IMR-90 (cell line): ENCODE measurements at regions not wholly inside any gene's neighbourhood (a gene's known extent, or its start where the extent isn't known, plus 50 kb on each side); places are given as distances from the start of the nearest gene placed in this dataset.

ENCODE experiments used
- ATAC-seq: fragments of 200-7000 bp; cut with Tn5 transposase; 2 replicates; pipeline ENCODE4 v1.9.1; 2020; ENCODE audit warnings: low read depth, mild to moderate bottlenecking, moderate library complexity
- BruUV-seq: library from RNA; stranded (reverse); fragments of 400-500 nt; replicated peaks from 2 replicates; lab custom pipeline; 2021; lab: Mats Ljungman, UMichigan
- CTCF ChIA-PET: fragments of 300-600 bp; formaldehyde crosslinking; extraction: SDS; loops from one replicate; lab custom pipeline; 2021; ENCODE audit warnings: antibody characterized with exemption; lab: Yijun Ruan, JAX
- POLR2A ChIA-PET: fragments of 300-600 bp; sonication (Branson Sonifier 250); formaldehyde crosslinking; loops from one replicate; lab custom pipeline; 2022; ENCODE audit warnings: antibody characterized with exemption; ENCODE audit not compliant: unreplicated experiment; lab: Charles Lee
- DNase-seq: peaks from one replicate; pipeline ENCODE4 v3.0.0; 2013
- H2AFZ ChIP-seq: replicated peaks from 2 replicates; pipeline ENCODE3; 2013; ENCODE audit warnings: low read length, mild to moderate bottlenecking; ENCODE audit not compliant: poor library complexity
- H2AK5ac ChIP-seq: 2 replicates; pipeline ENCODE4 v1.6.1; 2013; ENCODE audit warnings: low read depth, low read length, inconsistent platforms
- H2AK9ac ChIP-seq: replicated peaks from 2 replicates; pipeline ENCODE3; 2013; ENCODE audit warnings: mild to moderate bottlenecking, low read depth, low read length, moderate library complexity; ENCODE audit not compliant: poor library complexity
- H2BK120ac ChIP-seq: 2 replicates; pipeline ENCODE4 v1.6.1; 2013; ENCODE audit warnings: low read depth, low read length, inconsistent platforms
- H2BK15ac ChIP-seq: 3 replicates; pipeline ENCODE4 v1.6.1; 2013; ENCODE audit warnings: low read depth, low read length, inconsistent platforms
- H2BK20ac ChIP-seq: 2 replicates; pipeline ENCODE4 v1.6.1; 2013; ENCODE audit warnings: low read depth, mild to moderate bottlenecking, inconsistent platforms, low read length, moderate library complexity
- H2BK5ac ChIP-seq: 2 replicates; pipeline ENCODE4 v1.6.1; 2013; ENCODE audit warnings: mild to moderate bottlenecking, low read depth, low read length, inconsistent platforms; ENCODE audit not compliant: poor library complexity, severe bottlenecking
- H3K14ac ChIP-seq: replicated peaks from 2 replicates; pipeline ENCODE4 v1.6.1; 2013; ENCODE audit warnings: low read depth, low read length, inconsistent platforms
- H3K18ac ChIP-seq: 2 replicates; pipeline ENCODE4 v1.6.1; 2013; ENCODE audit warnings: low read depth, low read length, control low read depth
- H3K23ac ChIP-seq: 2 replicates; pipeline ENCODE4 v1.6.1; 2013; ENCODE audit warnings: low read depth, low read length, inconsistent platforms
- H3K27ac ChIP-seq: 2 replicates; pipeline ENCODE4 v1.5.1; 2013; ENCODE audit warnings: mild to moderate bottlenecking, control low read depth, low read length; ENCODE audit not compliant: insufficient read depth
- H3K27me3 ChIP-seq: 2 replicates; pipeline ENCODE4 v1.6.1; 2013; ENCODE audit warnings: low read length; ENCODE audit not compliant: control insufficient read depth, insufficient read depth
- H3K36me3 ChIP-seq: 2 replicates; pipeline ENCODE4 v1.6.1; 2013; ENCODE audit warnings: low read length, mixed read lengths; ENCODE audit not compliant: control insufficient read depth, insufficient read depth
- H3K4ac ChIP-seq: 2 replicates; pipeline ENCODE4 v1.6.1; 2013; ENCODE audit warnings: low read depth, low read length, inconsistent platforms
- H3K4me1 ChIP-seq: 2 replicates; pipeline ENCODE4 v1.6.1; 2013; ENCODE audit warnings: low read length, mixed read lengths; ENCODE audit not compliant: control insufficient read depth, insufficient read depth
- H3K4me2 ChIP-seq: 2 replicates; pipeline ENCODE4 v1.6.1; 2013; ENCODE audit warnings: low read depth, mild to moderate bottlenecking, control low read depth, low read length, moderate library complexity
- H3K4me3 ChIP-seq: 2 replicates; pipeline ENCODE4 v1.5.1; 2013; ENCODE audit warnings: low read depth, mild to moderate bottlenecking, control low read depth, low read length, moderate library complexity; ENCODE audit not compliant: insufficient read depth
- H3K56ac ChIP-seq: 2 replicates; pipeline ENCODE4 v1.6.1; 2013; ENCODE audit warnings: low read length, inconsistent platforms; ENCODE audit not compliant: insufficient read depth; ENCODE audit errors: extremely low read depth
- H3K79me1 ChIP-seq, 2 experiments: 2 replicates each; pipeline ENCODE4 v1.6.1; 2013; ENCODE audit warnings: low read length in 2 of 2, inconsistent platforms in 1 of 2, low read depth in 1 of 2
- H3K9ac ChIP-seq: 2 replicates; pipeline ENCODE4 v1.6.1; 2013; ENCODE audit warnings: low read depth, low read length, control low read depth
- H3K9me1 ChIP-seq: 2 replicates; pipeline ENCODE4 v1.6.1; 2013; ENCODE audit warnings: low read length, inconsistent platforms; ENCODE audit not compliant: insufficient read depth
- H3K9me3 ChIP-seq: 2 replicates; pipeline ENCODE4 v1.6.1; 2013; ENCODE audit warnings: low read length; ENCODE audit not compliant: control insufficient read depth, insufficient read depth
- H4K20me1 ChIP-seq: 2 replicates; pipeline ENCODE4 v1.6.1; 2013; ENCODE audit warnings: low read length, inconsistent platforms; ENCODE audit not compliant: insufficient read depth
- H4K5ac ChIP-seq: 2 replicates; pipeline ENCODE4 v1.6.1; 2013; ENCODE audit warnings: mild to moderate bottlenecking, low read depth, low read length, control low read depth
- H4K8ac ChIP-seq, 2 experiments: 2 replicates each; pipeline ENCODE4 v1.6.1; 2013; ENCODE audit warnings: low read depth in 2 of 2, low read length in 2 of 2, control low read depth in 1 of 2, inconsistent platforms in 1 of 2
- H4K91ac ChIP-seq: 2 replicates; pipeline ENCODE4 v1.6.1; 2013; ENCODE audit warnings: low read depth, low read length, inconsistent platforms; ENCODE audit not compliant: insufficient read depth
- BHLHE40 ChIP-seq: fragments of 150-350 bp; IDR thresholded peaks from 2 replicates; pipeline ENCODE4 v1.6.1; 2016; ENCODE audit warnings: mild to moderate bottlenecking, low read depth, low read length
- CEBPB ChIP-seq: IDR thresholded peaks from 2 replicates; pipeline ENCODE4 v1.6.1; 2012; ENCODE audit warnings: low read depth, low read length, improper control_type of control experiment
- CHD1 ChIP-seq: IDR thresholded peaks from 2 replicates; pipeline ENCODE4 v1.6.1; 2012; ENCODE audit warnings: low read depth, low read length, improper control_type of control experiment
- ELK1 ChIP-seq: fragments of 150-350 bp; IDR thresholded peaks from 2 replicates; pipeline ENCODE4 v1.6.1; 2016; ENCODE audit warnings: low read depth, mild to moderate bottlenecking, low read length, moderate library complexity, borderline replicate concordance
- FOS ChIP-seq: fragments of 150-350 bp; IDR thresholded peaks from 2 replicates; pipeline ENCODE4 v1.6.1; 2016; ENCODE audit warnings: low read depth, low read length
- MAFK ChIP-seq: IDR thresholded peaks from 2 replicates; pipeline ENCODE4 v1.6.1; 2012; ENCODE audit warnings: low read depth, low read length, improper control_type of control experiment
- MAZ ChIP-seq: IDR thresholded peaks from 2 replicates; pipeline ENCODE4 v1.6.1; 2012; ENCODE audit warnings: low read depth, mild to moderate bottlenecking, low read length, improper control_type of control experiment, moderate library complexity, borderline replicate concordance
- MXI1 ChIP-seq: IDR thresholded peaks from 2 replicates; pipeline ENCODE4 v1.6.1; 2012; ENCODE audit warnings: low read depth, mild to moderate bottlenecking, low read length, moderate library complexity, borderline replicate concordance
- NFE2L2 ChIP-seq: fragments of 150-350 bp; IDR thresholded peaks from 2 replicates; pipeline ENCODE4 v1.6.1; 2016; ENCODE audit warnings: low read depth, mild to moderate bottlenecking, low read length
- POLR2A ChIP-seq: IDR thresholded peaks from 2 replicates; pipeline ENCODE4 v1.6.1; 2012; ENCODE audit warnings: mild to moderate bottlenecking, low read depth, low read length
- RAD21 ChIP-seq: IDR thresholded peaks from 2 replicates; pipeline ENCODE4 v1.6.1; 2012; ENCODE audit warnings: low read length, improper control_type of control experiment
- RCOR1 ChIP-seq: IDR thresholded peaks from 2 replicates; pipeline ENCODE4 v1.6.1; 2012; ENCODE audit warnings: mild to moderate bottlenecking, low read length, improper control_type of control experiment; ENCODE audit not compliant: insufficient replicate concordance
- RFX5 ChIP-seq: IDR thresholded peaks from 2 replicates; pipeline ENCODE4 v1.8.0; 2012; ENCODE audit warnings: low read depth, mild to moderate bottlenecking, low read length, moderate library complexity
- SMC3 ChIP-seq: fragments of 150-350 bp; IDR thresholded peaks from 2 replicates; pipeline ENCODE4 v1.6.1; 2016; ENCODE audit warnings: low read depth, mild to moderate bottlenecking, antibody characterized with exemption, low read length, moderate library complexity
- USF2 ChIP-seq: fragments of 150-350 bp; IDR thresholded peaks from 2 replicates; pipeline ENCODE4 v1.6.1; 2017; ENCODE audit warnings: mild to moderate bottlenecking, antibody characterized with exemption, low read length, low read depth
- WGBS, 2 experiments: methylation state at CpG; one replicate each; pipeline versions ENCODE4 v1.1.5 to v1.1.7; 2013; ENCODE audit warnings: missing lambda C conversion rate in 2 of 2; ENCODE audit not compliant: insufficient read length in 1 of 2; ENCODE audit errors: extremely low coverage in 2 of 2; 5-methylcytosine and 5-hydroxymethylcytosine counted together
- dilution Hi-C: fragments of 300-500 bp; cut with HindIII; formaldehyde crosslinking; loops from one replicate; pipeline ENCODE4 v1.14.3; 2018; ENCODE audit warnings: low sequenced_read_pairs; ENCODE audit not compliant: unreplicated experiment
- in situ Hi-C: fragments of 300-500 bp; cut with MboI; formaldehyde crosslinking; loops from 3 replicates; pipeline ENCODE4 v1.14.3; 2019; ENCODE audit warnings: low sequenced_read_pairs, inconsistent platforms, mixed read lengths
- intact Hi-C: fragments of 100-400 bp; cut with micrococcal nuclease; formaldehyde crosslinking; loops from 2 replicates; pipeline ENCODE4 v1.10.0; 2022
- TF ChIP-seq, protein P1 (sequence below): conservative IDR thresholded peaks from 2 replicates; pipeline ENCODE4 v1.5.1; 2012; ENCODE audit warnings: mild to moderate bottlenecking, low read depth, low read length, improper control_type of control experiment

DNA sequence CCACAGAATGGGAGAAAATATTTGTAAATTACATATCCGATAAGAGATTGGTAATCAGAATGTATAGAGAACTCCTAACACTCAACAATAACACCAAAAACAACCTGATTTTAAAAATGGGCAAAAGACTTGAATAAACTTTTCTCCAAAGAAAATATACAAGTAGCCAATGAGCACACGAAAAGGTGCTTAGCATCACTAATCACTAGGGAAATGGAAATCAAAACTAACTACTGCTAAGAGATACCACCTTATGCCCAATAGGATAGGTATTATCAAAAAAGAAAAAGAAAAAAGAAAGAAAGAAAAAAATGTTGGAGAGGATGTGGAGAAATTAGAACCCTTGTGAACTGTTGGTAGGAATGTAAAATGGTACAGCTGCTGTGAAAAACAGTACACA lies 212.1 kb downstream of the TLR4 start:
- H3K27me3 ChIP-seq, result no peaks in the 10 kb centered on the region
- H3K9me3 ChIP-seq, result peaks cover 5% of the 10 kb centered on the region; the same call in 1 of the 2 replicates
- H3K4me1 ChIP-seq, result no peaks in the 10 kb centered on the region
- no peak overlapping the region for H3K23ac ChIP-seq
- no peak overlapping the region for H3K4ac ChIP-seq
- H4K5ac ChIP-seq, result no peak overlapping the region
- H2AK5ac ChIP-seq, result no peak overlapping the region
- H2AFZ ChIP-seq, result no peak overlapping the region
- dilution Hi-C loops (no loop called here), intact Hi-C loops (no loop called here), in situ Hi-C loops (no loop called here)
- no peak overlapping the region for H2BK5ac ChIP-seq
- ATAC-seq, result no peak
- H3K56ac ChIP-seq, result no peak overlapping the region
- H3K9me1 ChIP-seq, result no peaks in the 10 kb centered on the region
- H2AK9ac ChIP-seq, result no peak overlapping the region
- CTCF ChIA-PET, result no interaction called here
- no peak overlapping the region for H3K27ac ChIP-seq
- TF ChIP-seq, protein P1, sequence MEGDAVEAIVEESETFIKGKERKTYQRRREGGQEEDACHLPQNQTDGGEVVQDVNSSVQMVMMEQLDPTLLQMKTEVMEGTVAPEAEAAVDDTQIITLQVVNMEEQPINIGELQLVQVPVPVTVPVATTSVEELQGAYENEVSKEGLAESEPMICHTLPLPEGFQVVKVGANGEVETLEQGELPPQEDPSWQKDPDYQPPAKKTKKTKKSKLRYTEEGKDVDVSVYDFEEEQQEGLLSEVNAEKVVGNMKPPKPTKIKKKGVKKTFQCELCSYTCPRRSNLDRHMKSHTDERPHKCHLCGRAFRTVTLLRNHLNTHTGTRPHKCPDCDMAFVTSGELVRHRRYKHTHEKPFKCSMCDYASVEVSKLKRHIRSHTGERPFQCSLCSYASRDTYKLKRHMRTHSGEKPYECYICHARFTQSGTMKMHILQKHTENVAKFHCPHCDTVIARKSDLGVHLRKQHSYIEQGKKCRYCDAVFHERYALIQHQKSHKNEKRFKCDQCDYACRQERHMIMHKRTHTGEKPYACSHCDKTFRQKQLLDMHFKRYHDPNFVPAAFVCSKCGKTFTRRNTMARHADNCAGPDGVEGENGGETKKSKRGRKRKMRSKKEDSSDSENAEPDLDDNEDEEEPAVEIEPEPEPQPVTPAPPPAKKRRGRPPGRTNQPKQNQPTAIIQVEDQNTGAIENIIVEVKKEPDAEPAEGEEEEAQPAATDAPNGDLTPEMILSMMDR, result no peak
- TF ChIP-seq ELK1 (no peak), MAFK (no peak), USF2 (no peak), RCOR1 (no peak), MXI1 (no peak), BHLHE40 (no peak), FOS (no peak), NFE2L2 (no peak), POLR2A (no peak), RAD21 (no peak), SMC3 (no peak), MAZ (no peak), RFX5 (no peak; the same call in 1 of the 2 replicates), CEBPB (no peak), CHD1 (no peak)
- no peak overlapping the region for H2BK20ac ChIP-seq
- no peaks in the 10 kb centered on the region for H3K79me1 ChIP-seq
- no peaks in the 10 kb centered on the region for H3K36me3 ChIP-seq
- H4K8ac ChIP-seq, result no peak overlapping the region
- H2BK15ac ChIP-seq, result no peak overlapping the region
- POLR2A ChIA-PET, result no interaction called here
- WGBS, 2 experiments, result no CpG with 5 or more reads among the region's 2 CpGs
- no peak overlapping the region for H3K9ac ChIP-seq
- no peak overlapping the region for H3K18ac ChIP-seq
- BruUV-seq, result no TSS peak
- no peaks in the 10 kb centered on the region for H4K20me1 ChIP-seq
- no peak overlapping the region for H3K4me2 ChIP-seq
- H2BK120ac ChIP-seq, result no peak overlapping the region
- H3K4me3 ChIP-seq, result no peak overlapping the region
- no peak overlapping the region for H3K14ac ChIP-seq
- DNase-seq, result no peak
- no peak overlapping the region for H4K91ac ChIP-seq
